Subcutaneous abdominal adipose tissue (tissue), 5 donors: ENCODE measurements at regions not wholly inside any gene's neighbourhood (a gene's known extent, or its start where the extent isn't known, plus 50 kb on each side); places are given as distances from the start of the nearest gene placed in this dataset.
"Not testable (repeated sequence)": the region's sequence is repeated elsewhere in the genome, so short reads cannot be mapped to it uniquely, and the experiment has no call there.

ENCODE experiments used
- H3K27ac ChIP-seq: one replicate; pipeline ENCODE4 v1.7.0; 2013; ENCODE audit warnings: low read depth, mild to moderate bottlenecking, inconsistent platforms, low read length, moderate library complexity
- H3K27me3 ChIP-seq, 5 donors: one replicate each; pipeline ENCODE4 v1.7.0; 2013; ENCODE audit warnings: low read length in 5 of 5, inconsistent platforms in 1 of 5; ENCODE audit not compliant: control insufficient read depth in 5 of 5, insufficient read depth in 4 of 5
- H3K36me3 ChIP-seq, 5 donors: one replicate each; pipeline ENCODE4 v1.7.0; 2013; ENCODE audit warnings: low read length in 5 of 5; ENCODE audit not compliant: control insufficient read depth in 5 of 5, insufficient read depth in 5 of 5
- H3K4me1 ChIP-seq, 5 donors: one replicate each; pipeline ENCODE4 v1.7.0; 2013; ENCODE audit warnings: low read length in 5 of 5, mild to moderate bottlenecking in 3 of 5, moderate library complexity in 1 of 5; ENCODE audit not compliant: control insufficient read depth in 5 of 5, insufficient read depth in 5 of 5
- H3K4me3 ChIP-seq, 5 donors: one replicate each; pipeline ENCODE4 v1.7.0; 2013; ENCODE audit warnings: low read length in 5 of 5, low read depth in 1 of 5
- H3K9ac ChIP-seq, 5 donors: one replicate each; pipeline ENCODE4 v1.7.0; 2013; ENCODE audit warnings: low read length in 5 of 5, mild to moderate bottlenecking in 4 of 5, moderate library complexity in 3 of 5
- H3K9me3 ChIP-seq, 5 donors: one replicate each; pipeline ENCODE4 v1.7.0; 2013; ENCODE audit warnings: low read length in 5 of 5; ENCODE audit not compliant: control insufficient read depth in 5 of 5
- donor health status: healthy.
- donor health status: healthy.
- donor health status: healthy.
- donor health status: healthy.
- donor health status: healthy.

DNA sequence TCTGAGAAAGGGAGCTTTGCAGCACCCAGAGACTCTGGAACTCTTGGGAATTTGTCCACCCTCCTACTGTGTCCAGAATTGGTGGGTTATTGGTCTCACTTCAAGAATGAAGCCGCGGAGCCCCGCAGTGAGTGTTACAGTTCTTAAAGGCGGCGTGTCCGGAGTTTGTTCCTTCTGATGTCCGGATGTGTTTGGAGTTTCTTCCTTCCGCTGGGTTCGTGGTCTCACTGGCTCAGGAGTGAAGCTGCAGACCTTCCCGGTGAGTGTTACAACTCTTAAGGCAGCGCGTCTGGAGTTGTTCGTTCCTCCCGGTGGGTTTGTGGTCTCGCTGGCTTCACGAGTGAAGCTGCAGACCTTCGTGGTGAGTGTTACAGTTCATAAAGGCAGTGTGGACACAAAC lies 824.7 kb downstream of the LRRTM4 start:
- not testable (repeated sequence) for H3K4me1 ChIP-seq, H3K9ac ChIP-seq, H3K4me3 ChIP-seq, H3K27ac ChIP-seq, H3K27me3 ChIP-seq, H3K36me3 ChIP-seq, H3K9me3 ChIP-seq

DNA sequence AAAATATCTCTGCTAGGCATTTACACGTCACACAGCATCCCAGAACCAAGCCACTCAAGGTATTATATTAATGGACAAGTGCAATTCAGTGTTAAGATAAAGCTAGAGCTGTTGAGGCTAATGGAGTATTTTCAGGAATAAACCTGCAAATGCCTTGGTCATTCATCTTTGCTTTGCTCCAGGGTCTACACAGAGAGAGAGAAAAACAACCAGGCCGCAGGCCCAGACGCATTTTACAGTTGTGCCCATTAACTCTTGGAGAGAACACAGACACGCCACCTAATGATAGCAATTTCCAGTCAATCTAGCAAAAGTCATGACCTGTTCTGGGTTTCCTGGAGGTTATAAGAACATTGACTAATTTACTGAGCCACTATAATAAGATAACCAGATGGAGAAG lies 829.3 kb downstream of the LRRTM4 start:
- Histone ChIP-seq H3K36me3 (no peaks in the 10 kb centered on the region), H3K27me3 (no peaks in the 10 kb centered on the region), H3K9me3 (no peaks in the 10 kb centered on the region), H3K4me3 (no peak overlapping the region), H3K9ac (no peak overlapping the region), H3K4me1 (no peaks in the 10 kb centered on the region), H3K27ac (no peak overlapping the region)

DNA sequence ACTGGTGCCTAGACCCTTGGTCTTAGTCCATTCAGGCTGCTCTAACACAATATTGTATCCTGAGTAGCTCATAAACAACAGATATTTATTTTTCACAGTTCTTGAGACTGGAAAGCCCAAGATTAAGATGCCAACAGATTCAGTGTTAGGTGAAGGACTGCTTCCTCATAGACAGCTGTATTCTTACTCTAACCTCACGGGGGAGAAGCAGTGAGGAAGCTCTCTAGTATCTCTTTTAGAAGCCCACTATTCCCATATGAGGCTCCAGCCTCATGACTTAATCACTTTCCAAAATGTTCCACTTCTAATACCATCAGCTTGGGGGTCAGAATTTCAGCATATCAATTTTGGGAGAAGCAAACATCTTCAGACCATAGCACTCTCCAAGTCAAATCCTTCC lies 833.4 kb downstream of the LRRTM4 start:
- Histone ChIP-seq H3K4me3 (no peak overlapping the region), H3K36me3 (no peaks in the 10 kb centered on the region), H3K27ac (no peak overlapping the region), H3K9ac (no peak overlapping the region), H3K9me3 (no peaks in the 10 kb centered on the region), H3K27me3 (peaks cover 0 to 7% (median 3%) of the 10 kb centered on the region in 5 donors), H3K4me1 (no peaks in the 10 kb centered on the region)

DNA sequence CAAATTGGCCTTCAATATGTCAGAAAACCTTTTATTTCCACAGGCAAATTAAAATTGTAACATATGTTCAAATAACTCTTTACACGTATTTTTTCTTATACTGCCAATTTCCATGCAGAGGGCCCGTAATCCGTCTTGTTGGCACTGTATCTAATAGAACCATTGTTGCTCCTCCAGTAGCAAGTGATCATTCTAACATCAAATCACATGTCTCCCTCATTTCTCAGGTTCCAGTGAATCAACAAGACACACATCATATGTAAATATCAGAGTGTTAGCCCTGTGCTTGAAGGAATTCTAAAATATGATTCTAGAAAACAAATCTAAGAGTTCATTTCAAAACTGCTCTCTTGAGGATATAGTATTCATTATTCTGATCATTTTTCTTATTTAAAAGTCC lies 834.3 kb downstream of the LRRTM4 start:
- H3K9me3 ChIP-seq: no peaks in the 10 kb centered on the region
- peaks cover 0 to 7% (median 3%) of the 10 kb centered on the region in 5 donors for H3K27me3 ChIP-seq
- H3K4me1 ChIP-seq: no peaks in the 10 kb centered on the region
- H3K27ac ChIP-seq: no peak overlapping the region
- H3K36me3 ChIP-seq: no peaks in the 10 kb centered on the region
- no peak overlapping the region for H3K9ac ChIP-seq
- H3K4me3 ChIP-seq: no peak overlapping the region

DNA sequence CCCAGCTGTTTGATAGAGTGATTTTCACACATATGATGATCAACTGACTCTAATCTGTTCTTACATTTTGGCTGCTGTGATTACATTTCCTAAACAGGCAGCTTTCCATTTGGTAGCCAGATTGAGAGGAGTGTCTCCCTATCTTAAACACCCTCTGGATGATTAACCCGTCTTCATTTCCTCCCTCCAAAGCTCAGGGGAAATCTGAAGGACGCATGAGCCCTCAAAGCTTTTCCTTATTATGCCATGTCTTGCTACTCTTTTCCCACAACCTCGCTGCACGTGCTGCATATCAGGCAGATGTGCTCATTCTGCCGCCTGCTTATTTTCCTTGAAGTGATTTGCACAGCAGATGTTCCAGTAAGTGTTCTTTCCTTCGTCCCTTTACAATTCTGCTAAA lies 837.4 kb downstream of the LRRTM4 start:
- Histone ChIP-seq H3K27ac (no peak overlapping the region), H3K27me3 (peaks cover 0 to 7% (median 3%) of the 10 kb centered on the region in 5 donors), H3K36me3 (no peaks in the 10 kb centered on the region), H3K9me3 (no peaks in the 10 kb centered on the region), H3K4me1 (no peaks in the 10 kb centered on the region), H3K4me3 (no peak overlapping the region), H3K9ac (no peak overlapping the region)

DNA sequence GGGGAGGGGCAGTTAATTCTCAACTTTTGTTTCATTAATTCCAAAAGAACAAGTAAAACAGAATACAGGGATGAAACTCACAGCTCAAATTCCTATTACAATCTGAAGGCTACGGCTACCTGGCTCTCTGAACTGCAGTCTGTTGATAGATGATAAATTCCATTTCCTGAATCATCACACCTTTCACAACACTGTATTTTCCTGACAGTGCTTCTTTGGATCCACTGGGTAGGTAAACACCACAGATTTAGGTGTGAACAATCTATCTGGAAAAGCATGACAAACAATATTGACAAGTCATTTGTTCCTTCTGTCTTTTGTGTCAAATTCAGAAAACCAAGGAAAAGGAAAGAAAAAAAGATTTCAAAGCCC lies 843.2 kb downstream of the LRRTM4 start:
- H3K27ac ChIP-seq: no peak overlapping the region
- H3K4me1 ChIP-seq: no peaks in the 10 kb centered on the region
- H3K9me3 ChIP-seq: no peaks in the 10 kb centered on the region
- no peaks in the 10 kb centered on the region for H3K36me3 ChIP-seq
- H3K4me3 ChIP-seq: no peak overlapping the region
- H3K9ac ChIP-seq: no peak overlapping the region
- no peaks in the 10 kb centered on the region for H3K27me3 ChIP-seq

DNA sequence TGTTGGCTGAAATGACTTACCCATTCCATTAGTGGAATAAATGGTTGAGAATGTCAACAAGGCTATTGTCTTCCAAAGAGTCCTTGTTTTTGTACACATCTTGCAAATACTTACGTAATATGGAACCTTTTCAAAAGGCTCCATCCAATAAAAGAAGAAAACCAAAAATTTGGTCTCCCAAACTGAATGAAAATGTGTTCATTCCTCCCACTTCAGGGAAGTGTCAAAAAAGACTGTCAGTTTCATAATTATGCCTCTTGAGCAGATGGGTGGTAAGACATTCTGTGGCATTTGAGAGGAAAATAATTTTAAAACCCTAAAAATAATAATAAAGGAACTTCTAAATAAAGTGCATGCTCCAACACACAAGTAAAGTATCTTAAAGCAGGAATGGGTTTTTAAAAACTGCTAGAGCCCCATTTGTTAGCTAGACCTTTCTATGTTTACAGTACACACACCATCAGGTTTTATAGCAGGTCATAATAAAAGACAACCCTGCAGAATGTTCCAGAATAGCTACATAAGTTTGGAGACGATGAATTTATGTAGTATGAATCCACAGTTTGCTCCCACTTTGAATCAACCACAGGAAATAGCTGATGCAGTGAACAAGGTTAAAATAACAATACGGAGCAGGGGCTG lies 843.7 kb downstream of the LRRTM4 start:
- Histone ChIP-seq H3K36me3 (no peaks in the 10 kb centered on the region), H3K27ac (no peak overlapping the region), H3K27me3 (no peaks in the 10 kb centered on the region), H3K9me3 (no peaks in the 10 kb centered on the region), H3K4me1 (no peaks in the 10 kb centered on the region), H3K9ac (no peak overlapping the region), H3K4me3 (no peak overlapping the region)

DNA sequence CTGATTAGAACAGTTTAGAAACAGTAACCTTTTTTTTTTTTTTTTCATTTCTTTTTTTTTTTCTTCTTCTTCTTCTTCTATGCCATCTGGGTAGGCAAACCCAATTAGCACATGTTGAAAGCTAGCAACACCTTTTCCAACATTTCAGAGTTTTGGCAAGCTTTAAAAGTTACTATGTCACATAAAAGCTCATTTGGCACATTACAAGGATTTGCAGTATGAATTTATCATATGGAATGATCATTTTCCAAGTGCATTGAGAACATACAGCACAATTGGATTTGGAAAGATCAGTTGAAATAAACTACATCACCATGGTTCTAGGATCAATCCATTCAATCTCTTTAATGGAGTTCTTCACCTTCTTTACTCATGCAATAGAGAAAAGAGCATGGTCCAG lies 847.0 kb downstream of the LRRTM4 start:
- Histone ChIP-seq H3K9me3 (no peaks in the 10 kb centered on the region), H3K9ac (no peak overlapping the region), H3K36me3 (no peaks in the 10 kb centered on the region), H3K27me3 (no peaks in the 10 kb centered on the region), H3K4me1 (no peaks in the 10 kb centered on the region), H3K27ac (no peak overlapping the region), H3K4me3 (no peak overlapping the region)

DNA sequence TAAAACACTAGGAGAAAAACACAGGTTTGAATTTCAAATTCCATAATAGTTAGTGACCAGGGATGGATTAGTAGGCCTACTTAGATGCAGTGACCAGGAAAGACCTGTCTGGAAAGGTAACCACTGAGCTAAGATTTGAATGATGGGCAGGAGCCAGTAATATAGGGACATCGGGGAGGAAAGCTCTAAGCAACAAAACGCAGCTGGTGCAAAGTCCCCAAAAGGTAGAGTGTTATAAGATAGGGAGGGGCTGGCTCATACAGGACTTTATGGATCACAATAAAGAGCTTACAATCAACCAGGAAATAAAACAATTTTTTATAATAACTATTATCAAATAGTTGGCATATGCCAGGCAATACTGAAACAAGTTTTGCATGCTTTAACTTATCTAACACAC lies 849.4 kb downstream of the LRRTM4 start:
- Histone ChIP-seq H3K27ac (no peak overlapping the region), H3K27me3 (no peaks in the 10 kb centered on the region), H3K4me1 (peaks cover 0 to 3% (median 0%) of the 10 kb centered on the region in 5 donors), H3K36me3 (no peaks in the 10 kb centered on the region), H3K4me3 (no peak overlapping the region), H3K9ac (no peak overlapping the region), H3K9me3 (no peaks in the 10 kb centered on the region)

DNA sequence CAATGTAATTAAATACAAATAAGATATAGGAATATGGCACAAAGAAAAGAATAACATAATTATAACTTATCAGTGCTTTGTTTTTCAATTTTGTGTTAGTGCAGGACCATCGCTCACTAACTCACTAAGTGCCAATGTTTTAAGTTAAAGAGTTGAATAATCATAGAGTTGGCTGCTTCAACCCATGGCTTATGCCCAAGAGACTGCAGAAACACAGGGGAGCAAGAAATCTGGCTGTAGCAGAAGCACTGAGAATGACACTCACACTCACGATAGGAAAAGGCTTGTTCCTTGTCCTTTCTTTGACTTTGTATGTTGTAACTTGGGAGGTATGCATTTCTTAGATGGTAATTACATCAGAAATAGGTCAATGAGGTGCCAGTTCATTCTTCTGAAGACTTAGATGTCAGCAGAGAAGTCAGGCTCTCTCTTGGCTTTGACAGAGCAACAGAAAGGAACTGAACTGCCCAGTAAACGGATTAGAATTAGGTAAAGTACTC lies 852.2 kb downstream of the LRRTM4 start:
- Histone ChIP-seq H3K36me3 (no peaks in the 10 kb centered on the region), H3K27ac (no peak overlapping the region), H3K4me3 (no peak overlapping the region), H3K4me1 (peaks cover 0 to 5% (median 0%) of the 10 kb centered on the region in 5 donors), H3K9ac (no peak overlapping the region), H3K27me3 (no peaks in the 10 kb centered on the region), H3K9me3 (no peaks in the 10 kb centered on the region)
